ENCODE measurements at regions not wholly inside any gene's neighbourhood (a gene's known extent, or its start where the extent isn't known, plus 50 kb on each side); places are given as distances from the start of the nearest gene placed in this dataset.
"Not testable (repeated sequence)": the region's sequence is repeated elsewhere in the genome, so short reads cannot be mapped to it uniquely, and the experiment has no call there.

DNA sequence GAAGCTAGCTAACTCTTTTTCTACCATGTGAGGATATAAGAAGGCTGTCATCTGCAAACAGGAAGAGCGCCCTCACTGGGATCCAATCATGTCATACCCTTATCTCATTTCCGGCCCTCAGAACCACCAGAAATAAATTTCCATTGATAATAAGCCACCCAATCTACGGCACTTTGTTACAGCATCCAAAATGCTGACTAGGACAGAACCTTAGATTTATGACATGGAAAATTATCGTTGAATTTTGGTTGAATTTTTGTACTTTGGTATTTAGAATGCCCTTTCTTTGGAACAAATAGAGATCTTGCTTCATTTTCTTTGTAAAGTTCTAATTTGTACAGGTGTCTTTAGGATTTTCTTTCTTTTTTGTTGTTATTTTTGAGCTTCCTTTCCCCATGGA, 53.3 kb upstream of the CYLC2 start:
- DNase-seq (ENCODE audit: low read depth) = no peak

DNA sequence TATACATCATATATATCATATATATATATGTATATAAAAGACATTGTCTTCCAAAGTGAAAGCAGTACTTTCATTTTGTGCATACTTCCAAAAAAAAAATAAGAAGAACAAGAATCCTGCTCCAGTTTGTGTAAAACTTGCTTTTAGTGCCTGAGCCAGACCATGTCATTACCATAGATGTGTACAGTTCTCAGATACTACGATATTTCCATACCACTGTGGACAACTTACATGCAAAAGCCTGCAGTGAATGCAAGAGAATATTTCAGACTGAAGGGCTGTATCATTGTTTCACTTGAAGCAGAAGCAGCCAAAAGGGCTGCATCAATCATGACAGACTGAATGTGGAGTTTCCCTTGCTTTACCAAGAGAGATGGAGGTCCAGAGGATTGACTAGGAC, 72.6 kb upstream of the CYLC2 start:
- DNase-seq (ENCODE audit: low read depth) = no peak

DNA sequence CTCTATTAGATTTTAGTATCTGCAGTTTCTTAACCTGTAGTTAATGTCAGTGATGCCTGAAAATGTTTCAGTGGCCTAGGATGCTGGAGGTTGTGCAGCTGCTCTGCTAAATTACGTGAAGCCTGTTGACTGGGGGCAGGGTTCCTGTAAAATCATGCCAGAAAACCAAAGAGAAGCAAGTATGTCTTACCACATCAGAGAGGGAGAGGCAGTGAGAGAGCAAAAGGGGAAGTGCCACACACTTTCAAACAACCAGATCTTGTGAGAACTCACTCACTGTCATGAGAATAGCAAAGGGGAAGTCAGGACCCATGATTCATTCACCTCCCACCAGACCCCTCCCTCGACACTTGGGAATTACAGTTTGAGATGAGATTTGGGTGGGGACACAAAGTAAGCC, 83.9 kb upstream of the CYLC2 start:
- DNase-seq (ENCODE audit: low read depth) = no peak

GRCh38 chr9:102905795-102906194, 89.3 kb upstream of the CYLC2 start:
- not testable (repeated sequence) for DNase-seq (ENCODE audit: low read depth)

GRCh38 chr9:102892025-102892424, 103.1 kb upstream of the CYLC2 start:
- no peak for DNase-seq (ENCODE audit: low read depth)

DNA sequence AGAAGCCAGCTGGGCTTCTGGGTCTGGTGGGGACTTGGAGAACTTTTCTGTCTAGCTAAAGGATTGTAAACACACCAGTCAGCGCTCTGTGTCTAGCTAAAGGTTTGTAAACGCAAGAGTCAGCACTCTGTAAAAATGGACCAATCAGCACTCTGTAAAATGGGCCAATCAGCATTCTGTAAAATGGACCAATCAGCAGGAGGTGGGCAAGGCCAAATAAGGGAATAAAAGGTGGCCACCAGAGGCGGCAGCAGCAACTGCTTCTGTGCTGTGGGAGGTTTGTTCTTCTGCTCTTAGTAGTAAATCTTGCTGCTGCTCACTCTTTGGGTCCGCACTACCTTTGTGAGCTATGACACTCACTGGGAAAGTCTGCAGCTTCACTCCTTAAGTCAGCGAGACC, 106.4 kb upstream of the CYLC2 start:
- not testable (repeated sequence) for DNase-seq (ENCODE audit: low read depth)

DNA sequence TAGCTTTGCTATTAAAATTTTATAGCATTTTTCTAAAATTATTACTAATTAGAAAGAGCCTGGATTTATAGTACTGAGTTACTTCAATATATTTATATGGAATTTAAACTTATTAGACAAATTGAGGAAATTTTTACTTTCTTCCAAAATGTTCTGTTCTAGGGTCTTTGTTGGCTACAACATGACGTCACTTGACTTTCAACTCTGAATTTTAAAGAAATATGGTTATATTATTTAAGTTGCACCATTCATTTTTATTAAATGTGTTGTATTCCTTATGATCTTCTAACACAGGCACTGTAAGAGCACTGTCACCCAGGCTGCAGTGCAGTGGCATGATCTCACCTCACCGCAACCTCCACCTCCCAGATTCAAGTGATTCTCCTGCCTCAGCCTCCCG, 119.4 kb upstream of the CYLC2 start:
- no peak for DNase-seq (ENCODE audit: low read depth)

- DNase-seq (ENCODE audit: low read depth) = no peak
Observed at GRCh38 chr9:102867488-102867887, 127.6 kb upstream of the CYLC2 start.

DNA sequence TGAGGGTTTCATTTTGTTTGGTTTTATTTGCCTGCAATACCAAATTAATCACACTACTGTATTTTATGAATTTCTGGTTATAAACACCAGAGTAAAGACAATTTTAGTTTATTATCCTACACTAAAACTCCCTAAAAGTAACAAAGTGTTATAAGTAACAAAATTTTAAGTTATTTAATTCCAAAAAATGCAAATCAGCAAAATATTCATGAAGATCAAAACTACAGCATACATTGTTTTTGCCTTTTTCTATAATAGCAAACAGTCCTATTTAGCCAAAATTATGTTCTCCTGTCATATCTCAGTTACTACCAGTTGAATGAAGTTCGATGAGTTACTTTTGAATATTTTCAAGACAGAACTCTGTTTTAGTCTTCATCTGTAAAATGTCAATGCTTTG, 132.7 kb upstream of the CYLC2 start:
- no peak for DNase-seq (ENCODE audit: low read depth)

GRCh38 chr9:102855641-102856040, 139.5 kb upstream of the CYLC2 start:
- no peak for DNase-seq (ENCODE audit: low read depth)

DNA sequence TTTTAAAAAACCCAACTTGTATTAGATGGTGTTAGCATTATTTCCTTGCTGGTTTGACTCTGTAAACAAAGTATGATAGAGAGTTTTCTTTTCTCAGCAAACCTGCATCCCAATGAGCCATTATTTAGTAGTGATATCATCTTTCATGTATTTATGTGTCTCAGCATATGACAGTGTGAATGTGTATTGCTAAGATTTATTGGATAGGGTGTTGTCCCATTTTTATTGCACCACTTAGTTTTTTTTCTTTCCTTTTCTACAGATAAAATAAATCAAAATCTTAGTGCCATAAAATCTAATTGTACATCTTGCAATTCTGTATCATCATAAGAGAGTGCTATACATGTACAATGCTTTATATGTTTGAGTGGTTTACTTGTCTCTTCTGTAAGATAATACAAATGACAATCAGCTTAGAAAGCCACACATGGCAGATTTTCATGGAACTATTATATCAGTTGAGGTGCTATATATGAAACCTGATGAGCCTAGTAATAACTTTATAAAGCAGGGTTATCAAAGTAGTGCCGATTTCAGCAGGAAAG, 149.2 kb upstream of the CYLC2 start:
- DNase-seq (ENCODE audit: low read depth) = no peak

- DNase-seq (ENCODE audit: low read depth) = no peak
Observed at GRCh38 chr9:102844716-102845115, 150.4 kb upstream of the CYLC2 start.

GRCh38 chr9:102842423-102842822, 152.7 kb upstream of the CYLC2 start:
- DNase-seq (ENCODE audit: low read depth) = no peak

DNA sequence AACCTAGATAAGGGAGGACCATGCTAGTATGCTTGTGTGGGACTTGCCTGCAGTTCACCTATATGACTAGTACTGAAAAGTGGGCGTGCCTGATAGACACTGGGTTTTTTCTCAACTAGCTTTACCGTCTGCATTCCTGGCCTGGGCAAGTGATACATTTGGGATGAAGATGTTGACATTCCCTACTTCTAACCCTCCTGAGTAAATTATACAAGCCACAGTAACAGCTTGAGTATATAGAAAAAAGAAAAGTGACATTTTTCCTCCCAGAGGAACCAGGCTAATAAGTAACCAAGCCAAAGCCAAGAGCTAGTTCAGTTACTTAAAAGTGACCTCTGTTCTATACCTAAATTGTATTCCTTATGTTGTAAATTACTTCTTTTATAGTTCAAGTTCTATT, 153.8 kb upstream of the CYLC2 start:
- DNase-seq (ENCODE audit: low read depth) = no peak

- DNase-seq (ENCODE audit: low read depth) = no peak
Observed at GRCh38 chr9:102840335-102840734, 154.8 kb upstream of the CYLC2 start.

- DNase-seq (ENCODE audit: low read depth) = no peak
Observed at GRCh38 chr9:102832814-102833213, 162.3 kb upstream of the CYLC2 start.

DNA sequence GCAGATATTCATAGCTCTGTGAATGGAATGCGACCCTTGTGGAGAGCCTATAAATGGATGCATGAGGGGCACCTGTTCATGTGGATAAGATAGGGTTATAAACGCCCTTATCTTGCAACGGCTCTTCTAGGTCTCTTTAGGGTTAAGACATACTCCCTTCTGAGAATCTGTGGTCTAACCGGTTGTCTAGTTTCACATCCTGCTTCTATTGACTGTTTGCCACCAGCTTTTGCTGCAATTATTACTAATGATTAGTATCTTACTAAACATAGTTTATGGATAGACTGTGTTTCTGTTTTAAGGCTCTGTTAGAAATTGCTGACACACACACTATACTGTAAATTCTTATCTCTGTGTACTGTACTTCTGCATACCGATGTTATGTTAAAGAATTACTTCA, 198.9 kb upstream of the CYLC2 start:
- no peak for DNase-seq (ENCODE audit: low read depth)

DNA sequence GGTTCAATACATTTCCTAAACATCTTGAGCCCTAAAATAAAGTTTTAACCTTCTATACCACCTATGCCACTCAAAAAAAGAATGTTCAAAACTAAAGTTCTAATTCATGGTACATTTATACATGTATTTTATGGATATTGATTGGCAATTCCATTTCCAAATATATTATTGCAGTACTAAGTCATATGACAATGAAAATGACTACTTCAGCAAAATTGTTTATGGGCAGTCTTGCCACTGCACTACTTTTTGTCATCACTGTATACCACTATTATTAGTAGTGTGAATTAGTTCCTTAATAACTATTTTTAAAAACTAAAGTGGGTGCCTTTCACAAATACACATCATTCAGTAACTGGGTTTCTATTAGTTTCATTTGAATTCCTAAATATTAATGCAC, 199.6 kb upstream of the CYLC2 start:
- no peak for DNase-seq (ENCODE audit: low read depth)

- DNase-seq (ENCODE audit: low read depth) = no peak
Observed at GRCh38 chr9:102779356-102779755, 215.8 kb upstream of the CYLC2 start.

DNA sequence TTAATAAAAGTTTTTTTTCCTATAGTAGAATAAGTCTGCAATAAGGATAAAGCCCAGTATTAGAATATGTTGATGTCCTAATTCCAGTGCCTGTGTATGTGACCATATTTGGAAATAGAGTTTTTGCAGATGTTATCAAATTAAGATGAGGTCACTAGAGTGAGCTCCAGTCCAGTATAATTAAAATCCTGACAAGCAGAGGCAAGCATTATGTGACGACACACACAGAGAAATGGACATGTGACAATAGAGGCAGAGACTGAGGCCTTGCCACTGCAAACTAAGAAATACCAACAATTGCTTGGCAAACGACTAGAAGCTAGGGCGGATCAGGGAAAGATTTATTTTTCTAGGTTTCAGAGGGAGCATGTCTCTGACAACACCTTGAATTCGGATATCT, 216.4 kb upstream of the CYLC2 start:
- no peak for DNase-seq (ENCODE audit: low read depth)

- no peak for DNase-seq (ENCODE audit: low read depth)
Observed at GRCh38 chr9:102770704-102771103, 224.4 kb upstream of the CYLC2 start.

GRCh38 chr9:102769307-102769706, 225.8 kb upstream of the CYLC2 start:
- no peak for DNase-seq (ENCODE audit: low read depth)

- no peak for DNase-seq (ENCODE audit: low read depth)
Observed at GRCh38 chr9:102768002-102768401, 227.1 kb upstream of the CYLC2 start.

DNA sequence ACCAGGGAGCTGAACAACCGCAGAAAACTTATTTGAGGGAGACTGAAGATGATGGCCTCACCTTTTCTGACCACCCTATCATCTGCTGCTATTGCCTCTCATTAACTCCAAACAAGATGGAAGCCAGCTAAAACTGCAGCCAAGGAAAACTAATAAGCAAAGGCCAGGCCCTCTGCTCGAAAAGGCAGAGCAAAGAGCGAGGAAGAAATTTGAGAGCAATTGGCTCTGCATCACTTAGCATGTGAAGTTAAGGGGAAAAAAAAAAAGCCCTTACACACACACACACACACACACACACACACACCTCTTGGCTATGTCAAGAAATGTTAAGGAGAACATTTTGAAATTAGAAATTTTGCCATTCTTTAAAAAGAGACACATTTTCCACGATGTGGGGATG, 228.1 kb upstream of the CYLC2 start:
- DNase-seq (ENCODE audit: low read depth) = no peak

- no peak for DNase-seq (ENCODE audit: low read depth)
Observed at GRCh38 chr9:102740578-102740977, 254.6 kb upstream of the CYLC2 start.

Measured in LHCN-M2 (cell line).